A549 (cell line): ENCODE measurements at regions not wholly inside any gene's neighbourhood (a gene's known extent, or its start where the extent isn't known, plus 50 kb on each side); places are given as distances from the start of the nearest gene placed in this dataset.
"Not testable (repeated sequence)": the region's sequence is repeated elsewhere in the genome, so short reads cannot be mapped to it uniquely, and the experiment has no call there.

ENCODE experiments used
- ATAC-seq, 2 experiments: fragments of 200-7000 bp in 1 of 2; fragments of >200 bp in 1 of 2; cut with Nextera tagmentation in 1 of 2; cut with Tn5 transposase in 1 of 2; 3 replicates each; pipeline versions ENCODE4 v1.8.0 to v1.9.1; 2018 to 2020; ENCODE audit warnings: mild to moderate bottlenecking in 1 of 2, moderate library complexity in 1 of 2
- CTCF ChIA-PET: fragments of 300-600 bp; sonication (Branson Sonifier 250); formaldehyde crosslinking; extraction: SDS; loops from one replicate; lab custom pipeline; 2021; ENCODE audit warnings: antibody characterized with exemption, inconsistent platforms; lab: Yijun Ruan, JAX
- POLR2A ChIA-PET: fragments of 350-600 bp; formaldehyde crosslinking; extraction: SDS; loops from one replicate; lab custom pipeline; 2021; ENCODE audit warnings: antibody characterized with exemption, inconsistent platforms; lab: Yijun Ruan, JAX
- DNase-seq, 2 experiments: peaks; one replicate each; pipeline versions ENCODE4 v3.0.0 to v3.0.0-alpha.2; 2011 to 2016; ENCODE audit warnings: low read depth in 1 of 2, low spot score in 1 of 2
- FAIRE-seq: peaks from 2 replicates; lab custom pipeline; 2011; peaks lifted over from hg19 to GRCh38; lab: Jason Lieb, UNC
- H3K27ac ChIP-seq, 2 experiments: fragments of >200 bp; sonication (Bioruptor Twin); formaldehyde crosslinking; 3 replicates each; pipeline ENCODE4 v1.5.1; 2016 to 2017
- H3K4me1 ChIP-seq: fragments of >200 bp; sonication (Bioruptor Twin); formaldehyde crosslinking; 3 replicates; pipeline ENCODE4 v1.6.1; 2016
- H3K4me2 ChIP-seq: fragments of >200 bp; sonication (Bioruptor Twin); formaldehyde crosslinking; 3 replicates; pipeline ENCODE4 v1.6.1; 2016
- H3K4me3 ChIP-seq: fragments of >200 bp; sonication (Bioruptor Twin); formaldehyde crosslinking; 3 replicates; pipeline ENCODE4 v1.5.1; 2016
- H3K9me3 ChIP-seq: fragments of >200 bp; sonication (Bioruptor Twin); formaldehyde crosslinking; 3 replicates; pipeline ENCODE4 v1.6.1; 2016
- ATOH8 ChIP-seq: fragments of 250-450 bp; sonication (Bioruptor Pico); IDR thresholded peaks from 2 replicates; pipeline ENCODE4 v1.5.0; 2020; ENCODE audit warnings: low read depth, mild to moderate bottlenecking, moderate library complexity
- CBX2 ChIP-seq: fragments of 200-600 bp; sonication (generic); IDR thresholded peaks from 2 replicates; pipeline ENCODE4 v1.6.1; 2016; ENCODE audit warnings: low read depth, mild to moderate bottlenecking, borderline replicate concordance
- CBX8 ChIP-seq: fragments of 200-600 bp; sonication (generic); IDR thresholded peaks from 2 replicates; pipeline ENCODE4 v1.6.1; 2016
- CEBPB ChIP-seq, 2 experiments: fragments of >200 bp in 1 of 2; sonication (Bioruptor Twin) in 1 of 2; formaldehyde crosslinking in 1 of 2; IDR thresholded peaks; 2 replicates each; pipeline ENCODE4 v1.6.1; 2012 to 2016
- CHD2 ChIP-seq: fragments of 150-350 bp; IDR thresholded peaks from 2 replicates; pipeline ENCODE4 v1.6.1; 2014; ENCODE audit warnings: low read length; ENCODE audit not compliant: partially characterized antibody
- CHD4 ChIP-seq: fragments of 200-600 bp; sonication (generic); IDR thresholded peaks from 2 replicates; pipeline ENCODE4 v1.6.1; 2016; ENCODE audit warnings: antibody characterized with exemption, mild to moderate bottlenecking, borderline replicate concordance
- EHF ChIP-seq: fragments of 250-450 bp; sonication (Bioruptor Pico); IDR thresholded peaks from 2 replicates; pipeline ENCODE4 v1.5.0; 2020; ENCODE audit warnings: mild to moderate bottlenecking
- HDAC2 ChIP-seq: fragments of 200-600 bp; sonication (generic); IDR thresholded peaks from 2 replicates; pipeline ENCODE4 v1.6.1; 2016
- HOXA7 ChIP-seq: fragments of 250-450 bp; sonication (Bioruptor Pico); IDR thresholded peaks from 2 replicates; pipeline ENCODE4 v1.5.0; 2020; ENCODE audit warnings: mild to moderate bottlenecking, moderate library complexity
- HOXB13 ChIP-seq: fragments of 250-450 bp; sonication (Bioruptor Pico); IDR thresholded peaks from 2 replicates; pipeline ENCODE4 v1.5.0; 2020; ENCODE audit warnings: low read depth, mild to moderate bottlenecking, moderate library complexity
- MAFK ChIP-seq: fragments of 450-650 bp; IDR thresholded peaks from 2 replicates; pipeline ENCODE4 v1.6.1; 2014; ENCODE audit not compliant: partially characterized antibody
- MYC ChIP-seq: IDR thresholded peaks from 2 replicates; pipeline ENCODE4 v1.6.1; 2012; ENCODE audit warnings: mild to moderate bottlenecking, inconsistent platforms, low read length, improper control_type of control experiment, borderline replicate concordance
- NR3C1 ChIP-seq: fragments of >200 bp; sonication (Bioruptor Twin); formaldehyde crosslinking; IDR thresholded peaks from 3 replicates; pipeline ENCODE4 v1.6.1; 2017
- POLR2A ChIP-seq: IDR thresholded peaks from 2 replicates; pipeline ENCODE4 v1.6.1; 2012; ENCODE audit warnings: mild to moderate bottlenecking, low read length
- RCOR1 ChIP-seq: fragments of 150-350 bp; IDR thresholded peaks from 2 replicates; pipeline ENCODE4 v1.6.1; 2014; ENCODE audit warnings: antibody characterized with exemption, low read length, low read depth
- REST ChIP-seq: fragments of 200-600 bp; sonication (generic); IDR thresholded peaks from 2 replicates; pipeline ENCODE4 v1.6.1; 2016; ENCODE audit warnings: antibody characterized with exemption, mild to moderate bottlenecking, moderate library complexity
- RFX5 ChIP-seq: fragments of 450-650 bp; IDR thresholded peaks from 2 replicates; pipeline ENCODE4 v1.7.1; 2014; ENCODE audit warnings: antibody characterized with exemption, mild to moderate bottlenecking, moderate library complexity
- TP53 ChIP-seq: fragments of 250-450 bp; sonication (Bioruptor Pico); IDR thresholded peaks from 2 replicates; pipeline ENCODE4 v1.5.0; 2021; ENCODE audit warnings: mild to moderate bottlenecking, moderate library complexity
- ZC3H11A ChIP-seq: fragments of 450-650 bp; IDR thresholded peaks from 2 replicates; pipeline ENCODE4 v1.6.1; 2014; ENCODE audit warnings: antibody characterized with exemption, mild to moderate bottlenecking
- ZNF302 ChIP-seq: fragments of 250-450 bp; sonication (Bioruptor Pico); IDR thresholded peaks from 2 replicates; pipeline ENCODE4 v1.9.0; 2021; ENCODE audit warnings: inconsistent platforms, mild to moderate bottlenecking, moderate library complexity
- WGBS: methylation state at CpG from one replicate; pipeline ENCODE4 v1.1.6; 2017; ENCODE audit errors: missing lambda C conversion rate; 5-methylcytosine and 5-hydroxymethylcytosine counted together

- DNase-seq (no peak), ATAC-seq (no peak), FAIRE-seq (no peak)
- no peak overlapping the region for H3K4me3 ChIP-seq
- H3K9me3 ChIP-seq: no peaks in the 10 kb centered on the region
- no peak overlapping the region for H3K4me2 ChIP-seq
- 72% methylated on average over 2 of the region's 2 CpGs for WGBS
- CTCF ChIA-PET: interaction anchor here (0.7 kb wide), 1 partner anchor 47 kb away, joined by 3 read pairs; no protein-coding TSS in a partner anchor
- TF ChIP-seq HDAC2 (no peak), HOXB13 (no peak), CBX8 (no peak), RCOR1 (no peak), CBX2 (no peak), ZNF302 (CRISPR knock-in tag) (no peak), ATOH8 (no peak), HOXA7 (CRISPR knock-in tag) (no peak)
- TF ChIP-seq, all 56 proteins: peak for 0
- Histone ChIP-seq H3K27ac (no peak overlapping the region), H3K4me1 (no peaks in the 10 kb centered on the region)
- POLR2A ChIA-PET: no interaction called here
Measured at GRCh38 chr1:80305466-80305865, 1298.9 kb upstream of the ADGRL4 start.

GRCh38 chr1:80293818-80294217, 1287.3 kb upstream of the ADGRL4 start:
- TF ChIP-seq MYC: no peak
- TF ChIP-seq NR3C1: no peak
- no peak for TF ChIP-seq TP53 (CRISPR knock-in tag)
- no peak for TF ChIP-seq CBX8
- TF ChIP-seq ATOH8: no peak
- TF ChIP-seq MAFK: no peak
- no peak for TF ChIP-seq RFX5
- TF ChIP-seq REST: no peak
- TF ChIP-seq POLR2A: no peak
- no peak for TF ChIP-seq HOXB13
- TF ChIP-seq CEBPB (IDR thresholded peaks at IDR 0.05): no peak
- TF ChIP-seq CHD2: no peak
- TF ChIP-seq ZC3H11A: no peak
- no peak for TF ChIP-seq EHF
- TF ChIP-seq CHD4: no peak
- POLR2A ChIA-PET: no interaction called here
- Histone ChIP-seq H3K9me3 (no peaks in the 10 kb centered on the region), H3K4me2 (no peak overlapping the region), H3K27ac (no peak overlapping the region), H3K4me3 (no peak overlapping the region), H3K4me1 (no peaks in the 10 kb centered on the region)
- no peak for DNase-seq
- no peak for FAIRE-seq
- CTCF ChIA-PET: no interaction called here
- 17% methylated on average over 3 of the region's 3 CpGs for WGBS
- no peak for ATAC-seq

GRCh38 chr1:80288750-80289149, 1282.2 kb upstream of the ADGRL4 start:
- FAIRE-seq, H3K4me1 ChIP-seq, ATAC-seq, H3K9me3 ChIP-seq, CTCF ChIA-PET, H3K4me2 ChIP-seq, H3K4me3 ChIP-seq, H3K27ac ChIP-seq, DNase-seq, POLR2A ChIA-PET: not testable (repeated sequence)
- WGBS: 13% methylated on average over 3 of the region's 3 CpGs
